ENCODE measurements at regions not wholly inside any gene's neighbourhood (a gene's known extent, or its start where the extent isn't known, plus 50 kb on each side); places are given as distances from the start of the nearest gene placed in this dataset.
A peak's percentile ranks its signal among the peaks of the same experiment; 100 is the strongest.
"Not testable (repeated sequence)": the region's sequence is repeated elsewhere in the genome, so short reads cannot be mapped to it uniquely, and the experiment has no call there.

- peak; percentile 61 for DNase-seq (ENCODE audit: low spot score)
- TF ChIP-seq, protein P1, sequence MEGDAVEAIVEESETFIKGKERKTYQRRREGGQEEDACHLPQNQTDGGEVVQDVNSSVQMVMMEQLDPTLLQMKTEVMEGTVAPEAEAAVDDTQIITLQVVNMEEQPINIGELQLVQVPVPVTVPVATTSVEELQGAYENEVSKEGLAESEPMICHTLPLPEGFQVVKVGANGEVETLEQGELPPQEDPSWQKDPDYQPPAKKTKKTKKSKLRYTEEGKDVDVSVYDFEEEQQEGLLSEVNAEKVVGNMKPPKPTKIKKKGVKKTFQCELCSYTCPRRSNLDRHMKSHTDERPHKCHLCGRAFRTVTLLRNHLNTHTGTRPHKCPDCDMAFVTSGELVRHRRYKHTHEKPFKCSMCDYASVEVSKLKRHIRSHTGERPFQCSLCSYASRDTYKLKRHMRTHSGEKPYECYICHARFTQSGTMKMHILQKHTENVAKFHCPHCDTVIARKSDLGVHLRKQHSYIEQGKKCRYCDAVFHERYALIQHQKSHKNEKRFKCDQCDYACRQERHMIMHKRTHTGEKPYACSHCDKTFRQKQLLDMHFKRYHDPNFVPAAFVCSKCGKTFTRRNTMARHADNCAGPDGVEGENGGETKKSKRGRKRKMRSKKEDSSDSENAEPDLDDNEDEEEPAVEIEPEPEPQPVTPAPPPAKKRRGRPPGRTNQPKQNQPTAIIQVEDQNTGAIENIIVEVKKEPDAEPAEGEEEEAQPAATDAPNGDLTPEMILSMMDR (IDR thresholded peaks at IDR 0.05; ENCODE audit: borderline replicate concordance, control extremely low read depth, extremely low read depth, insufficient read depth, missing control alignments) = no peak
- in situ Hi-C loops (cut with MboI; ENCODE audit: low sequenced_read_pairs, unreplicated experiment) = no loop called here
Observed at GRCh38 chr12:131222329-131223139, 268.8 kb downstream of the ADGRD1 start.

- DNase-seq (ENCODE audit: low spot score) = no peak
- in situ Hi-C loops (cut with MboI; ENCODE audit: low sequenced_read_pairs, unreplicated experiment) = no loop called here
- TF ChIP-seq, protein P1 (IDR thresholded peaks at IDR 0.05; ENCODE audit: borderline replicate concordance, control extremely low read depth, extremely low read depth, insufficient read depth, missing control alignments) = no peak
Observed at GRCh38 chr12:131223171-131223761, 269.6 kb downstream of the ADGRD1 start.

- in situ Hi-C loops (cut with MboI; ENCODE audit: low sequenced_read_pairs, unreplicated experiment) = no loop called here
- no peak for DNase-seq (ENCODE audit: low spot score)
- TF ChIP-seq, protein P1 (IDR thresholded peaks at IDR 0.05; ENCODE audit: borderline replicate concordance, control extremely low read depth, extremely low read depth, insufficient read depth, missing control alignments) = no peak
Observed at GRCh38 chr12:131223791-131224225, 270.1 kb downstream of the ADGRD1 start.

GRCh38 chr12:131224226-131225065 lies 270.7 kb downstream of the ADGRD1 start:
- DNase-seq (ENCODE audit: low spot score) = not testable (repeated sequence)

DNA sequence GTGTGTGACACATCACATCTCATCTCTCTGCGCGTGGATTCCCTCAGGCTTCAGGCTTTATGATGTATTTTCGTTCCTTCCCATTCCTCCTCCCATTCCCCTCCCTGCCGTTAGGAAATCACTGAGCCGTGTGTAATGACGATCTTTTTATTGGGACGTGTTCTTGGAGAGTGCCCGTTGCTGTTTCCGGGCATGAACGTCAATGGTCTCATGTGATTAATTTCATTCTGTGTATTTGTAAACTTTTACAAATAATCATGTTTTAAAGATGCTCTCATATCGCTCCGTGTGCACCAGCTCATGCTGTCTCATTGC lies 271.3 kb downstream of the ADGRD1 start:
- in situ Hi-C loops (cut with MboI; ENCODE audit: low sequenced_read_pairs, unreplicated experiment); DNase-seq (ENCODE audit: low spot score): not testable (repeated sequence)

More at GRCh38 chr12:131224226-131225065, 270.7 kb downstream of the ADGRD1 start:
- in situ Hi-C loops (cut with MboI; ENCODE audit: low sequenced_read_pairs, unreplicated experiment) = not testable (repeated sequence)

GRCh38 chr12:131226345-131227265 lies 272.9 kb downstream of the ADGRD1 start:
- in situ Hi-C loops (cut with MboI; ENCODE audit: low sequenced_read_pairs, unreplicated experiment) = no loop called here
- TF ChIP-seq, protein P1 (IDR thresholded peaks at IDR 0.05; ENCODE audit: borderline replicate concordance, control extremely low read depth, extremely low read depth, insufficient read depth, missing control alignments) = no peak
- DNase-seq (ENCODE audit: low spot score) = no peak

GRCh38 chr12:131227641-131228040 lies 273.9 kb downstream of the ADGRD1 start:
- in situ Hi-C loops (cut with MboI; ENCODE audit: low sequenced_read_pairs, unreplicated experiment); DNase-seq (ENCODE audit: low spot score): not testable (repeated sequence)

GRCh38 chr12:131229079-131229425 lies 275.3 kb downstream of the ADGRD1 start:
- DNase-seq (ENCODE audit: low spot score); in situ Hi-C loops (cut with MboI; ENCODE audit: low sequenced_read_pairs, unreplicated experiment): not testable (repeated sequence)

Measured in GM13976 (cell line).